Tibial artery (tissue), 4 donors: ENCODE measurements at regions not wholly inside any gene's neighbourhood (a gene's known extent, or its start where the extent isn't known, plus 50 kb on each side); places are given as distances from the start of the nearest gene placed in this dataset.

Experiments used
- DNase-seq, 2 donors: peaks; one replicate each; pipeline ENCODE4 v3.0.0-alpha.2; 2019
- H3K27ac ChIP-seq, 2 donors: fragments of 200-600 bp; sonication (generic) in 1 of 2; 1 replicate in 1 of 2; 2 replicates in 1 of 2; pipeline ENCODE4 v1.5.1; 2018 to 2019; ENCODE audit warnings: mild to moderate bottlenecking in 1 of 2
- H3K27me3 ChIP-seq, 2 donors: fragments of 200-600 bp; sonication (generic) in 1 of 2; one replicate each; pipeline versions ENCODE4 v1.5.1 to v1.6.0; 2016 to 2019
- H3K36me3 ChIP-seq, 3 donors: fragments of 200-600 bp; sonication (generic) in 2 of 3; one replicate each; pipeline ENCODE4 v1.5.1; 2016 to 2019; ENCODE audit warnings: mild to moderate bottlenecking in 2 of 3
- H3K4me1 ChIP-seq, 4 donors: fragments of 200-600 bp; sonication (generic) in 2 of 4; 1 replicate in 3 of 4; 2 replicates in 1 of 4; pipeline ENCODE4 v1.5.1; 2016 to 2019
- H3K4me3 ChIP-seq, 2 donors: fragments of 200-600 bp; sonication (generic) in 1 of 2; 1 replicate in 1 of 2; 2 replicates in 1 of 2; pipeline ENCODE4 v1.5.1; 2018 to 2019; ENCODE audit warnings: mild to moderate bottlenecking in 2 of 2
- H3K9me3 ChIP-seq, 3 donors: fragments of 200-600 bp; sonication (generic) in 1 of 3; one replicate each; pipeline ENCODE4 v1.5.1; 2016 to 2019
- CTCF ChIP-seq, 2 experiments: fragments of 200-600 bp in 1 of 2; fragments of 450-650 bp in 1 of 2; IDR thresholded peaks; one replicate each; pipeline ENCODE4 v1.5.1; 2017 to 2019; ENCODE audit warnings: antibody characterized with exemption in 2 of 2, mild to moderate bottlenecking in 1 of 2, moderate library complexity in 1 of 2
- intact Hi-C: fragments of 100-400 bp; cut with DNase I; formaldehyde crosslinking; loops from one replicate; pipeline ENCODE4 v1.15.0; 2023; ENCODE audit warnings: low total_unique reads

- no peaks in the 10 kb centered on the region for H3K36me3 ChIP-seq
- DNase-seq, result no peak
- H3K9me3 ChIP-seq, result no peaks in the 10 kb centered on the region
- no peak overlapping the region for H3K4me3 ChIP-seq
- H3K27me3 ChIP-seq, result peaks cover 0 to 2% of the 10 kb centered on the region in 2 donors
- H3K4me1 ChIP-seq, result peaks cover 0 to 4% (median 0%) of the 10 kb centered on the region in 4 donors
- no peak overlapping the region for H3K27ac ChIP-seq
- TF ChIP-seq CTCF (IDR thresholded peaks at IDR 0.05), result no peak
- intact Hi-C loops, result no loop called here
Observed at GRCh38 chr11:112773264-112773663, 188.0 kb upstream of the NCAM1 start.

- Histone ChIP-seq H3K27me3 (peaks cover 0 to 2% of the 10 kb centered on the region in 2 donors), H3K4me3 (no peak overlapping the region), H3K27ac (no peak overlapping the region), H3K4me1 (peaks cover 0 to 4% (median 0%) of the 10 kb centered on the region in 4 donors), H3K36me3 (no peaks in the 10 kb centered on the region), H3K9me3 (no peaks in the 10 kb centered on the region)
- no peak for TF ChIP-seq CTCF (IDR thresholded peaks at IDR 0.05)
- intact Hi-C loops, result no loop called here
- DNase-seq, result no peak
Observed at GRCh38 chr11:112776834-112777233, 184.4 kb upstream of the NCAM1 start.

- TF ChIP-seq CTCF (IDR thresholded peaks at IDR 0.05), result no peak
- no peak for DNase-seq
- Histone ChIP-seq H3K27ac (no peak overlapping the region), H3K27me3 (peaks cover 0 to 2% of the 10 kb centered on the region in 2 donors), H3K9me3 (no peaks in the 10 kb centered on the region), H3K36me3 (no peaks in the 10 kb centered on the region), H3K4me3 (no peak overlapping the region), H3K4me1 (peaks cover 0 to 4% (median 0%) of the 10 kb centered on the region in 4 donors)
- intact Hi-C loops, result no loop called here
Observed at GRCh38 chr11:112777283-112777751, 183.9 kb upstream of the NCAM1 start.

DNA sequence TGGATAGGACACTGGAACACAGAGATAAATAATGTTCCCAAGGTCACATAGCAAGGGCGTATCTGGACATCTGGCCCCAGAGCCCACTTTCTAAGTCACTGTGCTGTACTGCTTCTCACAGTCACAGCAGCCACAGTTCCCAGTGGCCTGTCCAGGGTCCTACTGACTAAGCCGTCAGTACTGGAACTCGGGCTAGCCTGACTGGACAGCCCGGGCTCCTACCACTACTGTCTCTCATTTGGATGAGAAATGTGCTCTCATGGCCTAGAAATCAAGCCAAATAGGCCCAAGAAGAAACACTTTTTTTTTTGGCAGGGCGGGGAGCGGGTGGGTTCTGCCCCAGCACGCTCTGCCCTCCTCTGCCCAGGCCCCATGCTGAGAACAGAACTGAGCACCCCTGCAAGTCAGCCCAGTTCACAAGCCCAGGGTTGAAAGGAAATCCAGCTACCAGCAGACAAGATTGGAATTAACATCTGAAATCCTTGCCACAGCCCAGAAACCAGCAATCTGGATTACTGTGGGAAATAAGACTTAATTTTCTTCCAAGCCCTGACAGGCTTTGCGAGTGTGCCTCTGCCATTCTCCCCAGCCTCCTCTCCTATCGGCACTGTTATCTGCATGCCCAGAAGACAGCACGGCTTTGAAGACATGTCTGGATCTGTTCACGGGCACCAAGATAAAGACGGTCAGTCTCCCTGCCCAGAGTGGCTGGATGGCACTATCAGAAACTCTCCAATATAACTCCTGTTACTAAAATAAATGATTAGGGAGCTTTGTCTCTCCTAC lies 182.9 kb upstream of the NCAM1 start:
- Histone ChIP-seq H3K27ac (no peak overlapping the region), H3K36me3 (no peaks in the 10 kb centered on the region), H3K27me3 (peaks cover 0 to 2% of the 10 kb centered on the region in 2 donors), H3K9me3 (no peaks in the 10 kb centered on the region), H3K4me3 (no peak overlapping the region), H3K4me1 (peaks cover 0 to 4% (median 0%) of the 10 kb centered on the region in 4 donors)
- TF ChIP-seq CTCF (IDR thresholded peaks at IDR 0.05), result no peak
- no peak for DNase-seq
- intact Hi-C loops, result no loop called here

DNA sequence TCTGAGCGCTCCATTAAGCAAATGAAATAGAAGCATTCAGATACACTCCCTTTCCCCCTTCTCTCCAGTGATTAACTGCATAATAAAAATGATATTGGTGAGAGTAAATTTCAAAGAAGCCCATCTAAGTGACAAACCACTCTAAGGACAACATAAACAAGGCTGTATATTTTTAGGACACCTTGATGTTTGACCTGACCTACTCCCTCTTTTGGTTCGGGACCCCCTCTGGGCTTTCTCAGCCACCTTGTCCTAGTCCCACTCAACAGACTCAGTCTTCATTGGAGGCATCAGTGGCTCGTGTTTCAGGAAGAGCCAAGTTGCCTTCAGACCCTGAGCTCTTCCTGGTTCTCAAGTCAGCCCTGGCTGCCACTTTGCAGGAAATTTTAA lies 182.3 kb upstream of the NCAM1 start:
- Histone ChIP-seq H3K27me3 (peaks cover 0 to 2% of the 10 kb centered on the region in 2 donors), H3K27ac (no peak overlapping the region), H3K4me1 (peaks cover 0 to 4% (median under 1%) of the 10 kb centered on the region in 4 donors), H3K4me3 (no peak overlapping the region), H3K36me3 (no peaks in the 10 kb centered on the region), H3K9me3 (no peaks in the 10 kb centered on the region)
- intact Hi-C loops, result no loop called here
- DNase-seq, result no peak
- TF ChIP-seq CTCF (IDR thresholded peaks at IDR 0.05), result no peak
